Neural cell (in vitro differentiated cells): ENCODE measurements at regions not wholly inside any gene's neighbourhood (a gene's known extent, or its start where the extent isn't known, plus 50 kb on each side); places are given as distances from the start of the nearest gene placed in this dataset.

Experiments used
- EP300 ChIP-seq: fragments of 450-650 bp; conservative IDR thresholded peaks from 2 replicates; pipeline ENCODE4 v1.6.1; 2014; ENCODE audit warnings: antibody characterized with exemption, mild to moderate bottlenecking, moderate library complexity; ENCODE audit not compliant: poor library complexity, severe bottlenecking
- EZH2 ChIP-seq: fragments of 200-600, 300-800 bp; shearing (Covaris generic), sonication (generic); IDR thresholded peaks from 2 replicates; pipeline ENCODE4 v1.6.1; 2014; ENCODE audit warnings: antibody characterized with exemption, low read length, borderline replicate concordance, mild to moderate bottlenecking; ENCODE audit not compliant: insufficient read depth, poor library complexity, severe bottlenecking
- POLR2AphosphoS5 ChIP-seq: IDR thresholded peaks from 2 replicates; pipeline ENCODE4 v1.6.1; 2012
- TF ChIP-seq, protein P1 (sequence below): fragments of 450-650 bp; IDR thresholded peaks from 2 replicates; pipeline ENCODE4 v1.5.1; 2014; ENCODE audit warnings: antibody characterized with exemption, mild to moderate bottlenecking, moderate library complexity; ENCODE audit not compliant: poor library complexity, severe bottlenecking

GRCh38 chr22:34299496-34299895 is 379.2 kb upstream of the LARGE1 start:
- TF ChIP-seq, protein P1, sequence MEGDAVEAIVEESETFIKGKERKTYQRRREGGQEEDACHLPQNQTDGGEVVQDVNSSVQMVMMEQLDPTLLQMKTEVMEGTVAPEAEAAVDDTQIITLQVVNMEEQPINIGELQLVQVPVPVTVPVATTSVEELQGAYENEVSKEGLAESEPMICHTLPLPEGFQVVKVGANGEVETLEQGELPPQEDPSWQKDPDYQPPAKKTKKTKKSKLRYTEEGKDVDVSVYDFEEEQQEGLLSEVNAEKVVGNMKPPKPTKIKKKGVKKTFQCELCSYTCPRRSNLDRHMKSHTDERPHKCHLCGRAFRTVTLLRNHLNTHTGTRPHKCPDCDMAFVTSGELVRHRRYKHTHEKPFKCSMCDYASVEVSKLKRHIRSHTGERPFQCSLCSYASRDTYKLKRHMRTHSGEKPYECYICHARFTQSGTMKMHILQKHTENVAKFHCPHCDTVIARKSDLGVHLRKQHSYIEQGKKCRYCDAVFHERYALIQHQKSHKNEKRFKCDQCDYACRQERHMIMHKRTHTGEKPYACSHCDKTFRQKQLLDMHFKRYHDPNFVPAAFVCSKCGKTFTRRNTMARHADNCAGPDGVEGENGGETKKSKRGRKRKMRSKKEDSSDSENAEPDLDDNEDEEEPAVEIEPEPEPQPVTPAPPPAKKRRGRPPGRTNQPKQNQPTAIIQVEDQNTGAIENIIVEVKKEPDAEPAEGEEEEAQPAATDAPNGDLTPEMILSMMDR = no peak
- TF ChIP-seq EP300 = no peak
- no peak for TF ChIP-seq POLR2AphosphoS5
- TF ChIP-seq EZH2 = no peak
